ENCODE measurements at regions not wholly inside any gene's neighbourhood (a gene's known extent, or its start where the extent isn't known, plus 50 kb on each side); places are given as distances from the start of the nearest gene placed in this dataset.

GRCh38 chr3:4218456-4219226 is 84.5 kb upstream of the SETMAR start:
- intact Hi-C loops (cut with DNase I): no loop called here
- Histone ChIP-seq H3K4me1 (no peaks in the 10 kb centered on the region), H3K9me3 (peaks cover 12% of the 10 kb centered on the region), H3K36me3 (no peaks in the 10 kb centered on the region), H3K27me3 (ENCODE audit: low read depth) (no peaks in the 10 kb centered on the region), H3K27ac (no peak overlapping the region), H3K4me3 (no peak overlapping the region)
- DNase-seq (no peak), ATAC-seq (peak; percentile 46 to 58)
- TF ChIP-seq CTCF (IDR thresholded peaks at IDR 0.05): no peak

- DNase-seq: no peak
- no peak for ATAC-seq
- TF ChIP-seq CTCF (IDR thresholded peaks at IDR 0.05): no peak
These were observed 84.0 kb upstream of the SETMAR start for GRCh38 chr3:4219227-4219568.

GRCh38 chr3:4220065-4220464 is 83.1 kb upstream of the SETMAR start:
- H3K9me3 ChIP-seq: peaks cover 5% of the 10 kb centered on the region
- DNase-seq: no peak
- intact Hi-C loops (cut with DNase I): no loop called here
- H3K27ac ChIP-seq: no peak overlapping the region
- no peaks in the 10 kb centered on the region for H3K4me1 ChIP-seq
- TF ChIP-seq CTCF (IDR thresholded peaks at IDR 0.05): no peak
- H3K4me3 ChIP-seq: no peak overlapping the region
- H3K36me3 ChIP-seq: no peaks in the 10 kb centered on the region
- no peaks in the 10 kb centered on the region for H3K27me3 ChIP-seq (ENCODE audit: low read depth)
- ATAC-seq: no peak

More at GRCh38 chr3:4219227-4219568, 84.0 kb upstream of the SETMAR start:
- Histone ChIP-seq H3K36me3 (no peaks in the 10 kb centered on the region), H3K9me3 (peaks cover 8% of the 10 kb centered on the region), H3K27me3 (ENCODE audit: low read depth) (no peaks in the 10 kb centered on the region), H3K4me1 (no peaks in the 10 kb centered on the region), H3K27ac (no peak overlapping the region), H3K4me3 (no peak overlapping the region)
- intact Hi-C loops (cut with DNase I): no loop called here

- intact Hi-C loops (cut with DNase I): no loop called here
- H3K27me3 ChIP-seq (ENCODE audit: low read depth): no peaks in the 10 kb centered on the region
- no peak overlapping the region for H3K27ac ChIP-seq
- no peak overlapping the region for H3K4me3 ChIP-seq
- DNase-seq (no peak), ATAC-seq (no peak)
- no peak for TF ChIP-seq CTCF (IDR thresholded peaks at IDR 0.05)
- H3K36me3 ChIP-seq: no peaks in the 10 kb centered on the region
- H3K4me1 ChIP-seq: no peaks in the 10 kb centered on the region
- no peaks in the 10 kb centered on the region for H3K9me3 ChIP-seq
These were observed 80.5 kb upstream of the SETMAR start for GRCh38 chr3:4222574-4223175.

GRCh38 chr3:4223777-4224176 is 79.4 kb upstream of the SETMAR start:
- DNase-seq: no peak
- Histone ChIP-seq H3K27ac (no peak overlapping the region), H3K4me3 (no peak overlapping the region), H3K9me3 (no peaks in the 10 kb centered on the region), H3K36me3 (no peaks in the 10 kb centered on the region), H3K4me1 (no peaks in the 10 kb centered on the region), H3K27me3 (ENCODE audit: low read depth) (no peaks in the 10 kb centered on the region)
- no peak for ATAC-seq
- intact Hi-C loops (cut with DNase I): no loop called here
- no peak for TF ChIP-seq CTCF (IDR thresholded peaks at IDR 0.05)

Data from lower lobe of right lung (tissue), 2 donors.